NCI-H128 (cell line): ENCODE measurements at regions not wholly inside any gene's neighbourhood (a gene's known extent, or its start where the extent isn't known, plus 50 kb on each side); places are given as distances from the start of the nearest gene placed in this dataset.
A peak's percentile ranks its signal among the peaks of the same experiment; 100 is the strongest.

ENCODE experiments used
- DNase-seq: peaks from one replicate; lab custom pipeline; 2025; ENCODE audit not compliant: unreplicated experiment; lab: John Stamatoyannopoulos, UW

- no peak for DNase-seq
These were observed 234.7 kb upstream of the ADGRB3 start for GRCh38 chr6:68400396-68400795.

- no peak for DNase-seq
These were observed 243.1 kb upstream of the ADGRB3 start for GRCh38 chr6:68391953-68392352.

GRCh38 chr6:68372991-68373390 lies 262.1 kb upstream of the ADGRB3 start:
- DNase-seq, result no peak

GRCh38 chr6:68368845-68369244 lies 266.2 kb upstream of the ADGRB3 start:
- no peak for DNase-seq

GRCh38 chr6:68364271-68364805 lies 270.7 kb upstream of the ADGRB3 start:
- DNase-seq, result no peak

- peak; percentile 47 for DNase-seq
These were observed 291.2 kb upstream of the ADGRB3 start for GRCh38 chr6:68343901-68344300.

- DNase-seq, result no peak
These were observed 292.8 kb upstream of the ADGRB3 start for GRCh38 chr6:68342286-68342685.

- DNase-seq, result no peak
These were observed 295.5 kb upstream of the ADGRB3 start for GRCh38 chr6:68339488-68340131.

- no peak for DNase-seq
These were observed 301.6 kb upstream of the ADGRB3 start for GRCh38 chr6:68333442-68333841.

GRCh38 chr6:68328156-68328555 lies 306.9 kb upstream of the ADGRB3 start:
- DNase-seq, result no peak

- DNase-seq, result no peak
These were observed 308.3 kb upstream of the ADGRB3 start for GRCh38 chr6:68326762-68327161.

- DNase-seq, result no peak
These were observed 317.7 kb upstream of the ADGRB3 start for GRCh38 chr6:68317366-68317765.

GRCh38 chr6:68313911-68314310 lies 321.2 kb upstream of the ADGRB3 start:
- no peak for DNase-seq

GRCh38 chr6:68307301-68307700 lies 327.8 kb upstream of the ADGRB3 start:
- DNase-seq, result no peak

GRCh38 chr6:68296126-68296525 lies 339.0 kb upstream of the ADGRB3 start:
- no peak for DNase-seq

- no peak for DNase-seq
These were observed 352.4 kb upstream of the ADGRB3 start for GRCh38 chr6:68282646-68283045.

- no peak for DNase-seq
These were observed 355.1 kb upstream of the ADGRB3 start for GRCh38 chr6:68279793-68280557.

GRCh38 chr6:68273297-68273696 lies 361.8 kb upstream of the ADGRB3 start:
- DNase-seq, result no peak

GRCh38 chr6:68256391-68256790 lies 378.7 kb upstream of the ADGRB3 start:
- no peak for DNase-seq

GRCh38 chr6:68252632-68253031 lies 382.4 kb upstream of the ADGRB3 start:
- no peak for DNase-seq

- DNase-seq, result no peak
These were observed 387.3 kb upstream of the ADGRB3 start for GRCh38 chr6:68247782-68248181.

GRCh38 chr6:68240726-68241125 lies 394.4 kb upstream of the ADGRB3 start:
- DNase-seq, result no peak
